Central memory CD8-positive, alpha-beta T cell (primary cell): ENCODE measurements at regions not wholly inside any gene's neighbourhood (a gene's known extent, or its start where the extent isn't known, plus 50 kb on each side); places are given as distances from the start of the nearest gene placed in this dataset.

ENCODE experiments used
- ATAC-seq: fragments of 150-1000 bp; cut with Tn5 transposase; replicated peaks from 2 replicates; pipeline ENCODE4 v1.10.0; 2022; ENCODE audit warnings: mild to moderate bottlenecking, moderate FRiP score, moderate number of reproducible peaks; ENCODE audit not compliant: poor library complexity, severe bottlenecking; ENCODE audit errors: extremely low read depth
- DNase-seq, 2 donors: peaks; one replicate each; pipeline ENCODE4 v3.0.0; 2021; ENCODE audit warnings: low spot score in 2 of 2
- H3K27ac Mint-ChIP-seq: one replicate; pipeline ENCODE4 v1.8.0; 2022; ENCODE audit warnings: low read depth, mild to moderate bottlenecking, moderate library complexity, mixed read lengths
- H3K27me3 Mint-ChIP-seq: one replicate; pipeline ENCODE4 v1.8.0; 2022; ENCODE audit warnings: mixed read lengths
- H3K36me3 Mint-ChIP-seq: one replicate; pipeline ENCODE4 v1.8.0; 2022; ENCODE audit warnings: mild to moderate bottlenecking, moderate library complexity, mixed read lengths; ENCODE audit not compliant: insufficient read depth
- H3K4me1 Mint-ChIP-seq: one replicate; pipeline ENCODE4 v1.8.0; 2022; ENCODE audit warnings: mixed read lengths
- H3K4me3 Mint-ChIP-seq: one replicate; pipeline ENCODE4 v1.8.0; 2022; ENCODE audit warnings: mild to moderate bottlenecking, moderate library complexity, mixed read lengths
- H3K9me3 Mint-ChIP-seq: one replicate; pipeline ENCODE4 v1.8.0; 2022; ENCODE audit warnings: mixed read lengths

- DNase-seq (no peak), ATAC-seq (no peak)
- no peaks in the 10 kb centered on the region for H3K27me3 Mint-ChIP-seq
- H3K4me3 Mint-ChIP-seq, result no peak overlapping the region
- H3K27ac Mint-ChIP-seq, result no peak overlapping the region
- H3K36me3 Mint-ChIP-seq, result no peaks in the 10 kb centered on the region
- no peaks in the 10 kb centered on the region for H3K4me1 Mint-ChIP-seq
- peaks cover 45% of the 10 kb centered on the region for H3K9me3 Mint-ChIP-seq
Measured at GRCh38 chr4:62135565-62136156, 935.5 kb downstream of the ADGRL3 start.

- DNase-seq, result no peak
- H3K27ac Mint-ChIP-seq, result no peak overlapping the region
Measured at GRCh38 chr4:62133977-62134376, 933.9 kb downstream of the ADGRL3 start.

GRCh38 chr4:62133101-62133897 is 933.2 kb downstream of the ADGRL3 start:
- no peak overlapping the region for H3K27ac Mint-ChIP-seq
- DNase-seq (no peak), ATAC-seq (no peak)
- no peaks in the 10 kb centered on the region for H3K36me3 Mint-ChIP-seq
- no peaks in the 10 kb centered on the region for H3K4me1 Mint-ChIP-seq
- no peaks in the 10 kb centered on the region for H3K27me3 Mint-ChIP-seq
- H3K4me3 Mint-ChIP-seq, result no peak overlapping the region
- H3K9me3 Mint-ChIP-seq, result peaks cover 37% of the 10 kb centered on the region

More at GRCh38 chr4:62133977-62134376, 933.9 kb downstream of the ADGRL3 start:
- no peak overlapping the region for H3K4me3 Mint-ChIP-seq
- no peaks in the 10 kb centered on the region for H3K27me3 Mint-ChIP-seq
- ATAC-seq, result no peak
- H3K9me3 Mint-ChIP-seq, result peaks cover 43% of the 10 kb centered on the region
- no peaks in the 10 kb centered on the region for H3K36me3 Mint-ChIP-seq
- H3K4me1 Mint-ChIP-seq, result no peaks in the 10 kb centered on the region

- ATAC-seq (no peak), DNase-seq (no peak)
- H3K9me3 Mint-ChIP-seq, result peaks cover 43% of the 10 kb centered on the region
- H3K4me3 Mint-ChIP-seq, result no peak overlapping the region
- H3K27ac Mint-ChIP-seq, result no peak overlapping the region
- H3K36me3 Mint-ChIP-seq, result no peaks in the 10 kb centered on the region
- H3K27me3 Mint-ChIP-seq, result no peaks in the 10 kb centered on the region
- H3K4me1 Mint-ChIP-seq, result no peaks in the 10 kb centered on the region
Measured at GRCh38 chr4:62131049-62131448, 930.9 kb downstream of the ADGRL3 start.

GRCh38 chr4:62130637-62131036 is 930.5 kb downstream of the ADGRL3 start:
- Mint-ChIP-seq H3K27ac (no peak overlapping the region), H3K27me3 (no peaks in the 10 kb centered on the region), H3K4me1 (no peaks in the 10 kb centered on the region), H3K9me3 (peaks cover 41% of the 10 kb centered on the region), H3K36me3 (no peaks in the 10 kb centered on the region), H3K4me3 (no peak overlapping the region)
- DNase-seq (no peak), ATAC-seq (no peak)

- H3K9me3 Mint-ChIP-seq, result peaks cover 37% of the 10 kb centered on the region
- ATAC-seq (no peak), DNase-seq (no peak)
- H3K4me3 Mint-ChIP-seq, result no peak overlapping the region
- no peaks in the 10 kb centered on the region for H3K4me1 Mint-ChIP-seq
- H3K27me3 Mint-ChIP-seq, result no peaks in the 10 kb centered on the region
- H3K27ac Mint-ChIP-seq, result no peak overlapping the region
- H3K36me3 Mint-ChIP-seq, result no peaks in the 10 kb centered on the region
Measured at GRCh38 chr4:62130230-62130629, 930.1 kb downstream of the ADGRL3 start.
